Suprapubic skin (tissue), 3 donors: ENCODE measurements at regions not wholly inside any gene's neighbourhood (a gene's known extent, or its start where the extent isn't known, plus 50 kb on each side); places are given as distances from the start of the nearest gene placed in this dataset.

ENCODE experiments used
- CTCF ChIP-seq, 2 donors: fragments of 200-600 bp in 1 of 2; fragments of 450-650 bp in 1 of 2; sonication (generic) in 1 of 2; IDR thresholded peaks; one replicate each; pipeline ENCODE4 v1.5.1; 2016 to 2019; ENCODE audit warnings: antibody characterized with exemption in 2 of 2, mild to moderate bottlenecking in 1 of 2, moderate library complexity in 1 of 2
- POLR2A ChIP-seq, 2 donors: fragments of 450-650 bp; IDR thresholded peaks; one replicate each; pipeline ENCODE4 v1.6.1; 2017; ENCODE audit warnings: antibody characterized with exemption in 2 of 2, mild to moderate bottlenecking in 2 of 2, moderate library complexity in 2 of 2

GRCh38 chr12:23096321-23096720 is 471.4 kb downstream of the ETNK1 start:
- TF ChIP-seq POLR2A (IDR thresholded peaks at IDR 0.05) (no peak), CTCF (IDR thresholded peaks at IDR 0.05) (no peak)
